SK-N-SH (cell line): ENCODE measurements at regions not wholly inside any gene's neighbourhood (a gene's known extent, or its start where the extent isn't known, plus 50 kb on each side); places are given as distances from the start of the nearest gene placed in this dataset.

Experiments
- CTCF ChIA-PET: fragments of 300-600, 350-600 bp; formaldehyde crosslinking; extraction: SDS; loops from one replicate; lab custom pipeline; 2021; lab: Yijun Ruan, JAX
- POLR2A ChIA-PET: fragments of 350-600 bp; sonication (Branson Sonifier 250); formaldehyde crosslinking; extraction: SDS; loops from one replicate; lab custom pipeline; 2020; ENCODE audit warnings: antibody characterized with exemption, inconsistent platforms; lab: Yijun Ruan, JAX
- DNase-seq: peaks from one replicate; pipeline ENCODE4 v3.0.0; 2012
- H2AFZ ChIP-seq: fragments of 200-600 bp; sonication (generic); 2 replicates; pipeline ENCODE4 v1.8.1; 2016; ENCODE audit warnings: antibody characterized with exemption, mild to moderate bottlenecking, low read depth
- H3F3A ChIP-seq: fragments of 200-600 bp; sonication (generic); replicated peaks from 2 replicates; pipeline ENCODE3; 2016; ENCODE audit warnings: antibody characterized with exemption, mild to moderate bottlenecking; ENCODE audit not compliant: insufficient read depth
- H3K27ac ChIP-seq, 2 experiments: fragments of 200-500 bp in 1 of 2; fragments of 200-600 bp in 1 of 2; sonication (Bioruptor generic) in 1 of 2; sonication (generic), shearing (Covaris generic) in 1 of 2; 2 replicates each; pipeline versions ENCODE4 v1.5.1 to v1.6.1; 2014 to 2016; ENCODE audit warnings: low read depth in 2 of 2, inconsistent platforms in 1 of 2, low read length in 1 of 2, mild to moderate bottlenecking in 1 of 2, mixed read lengths in 1 of 2
- H3K27me3 ChIP-seq: fragments of 200-600 bp; sonication (generic), shearing (Covaris generic); 2 replicates; pipeline ENCODE4 v1.6.1; 2016; ENCODE audit warnings: mixed run types; ENCODE audit not compliant: insufficient read depth
- H3K36me3 ChIP-seq, 2 experiments: fragments of 200-500 bp in 1 of 2; fragments of 200-600 bp in 1 of 2; sonication (Bioruptor generic) in 1 of 2; sonication (generic) in 1 of 2; replicated peaks in 1 of 2; 2 replicates each; pipeline versions ENCODE3 to v1.5.1; 2014 to 2016; ENCODE audit warnings: low read length in 1 of 2, mild to moderate bottlenecking in 1 of 2; ENCODE audit not compliant: insufficient read depth in 2 of 2, control insufficient read depth in 1 of 2
- H3K4me1 ChIP-seq, 2 experiments: fragments of 200-500 bp in 1 of 2; fragments of 200-600 bp in 1 of 2; sonication (Bioruptor generic) in 1 of 2; sonication (generic), shearing (Covaris generic) in 1 of 2; 2 replicates each; pipeline versions ENCODE4 v1.5.1 to v1.6.1; 2014 to 2016; ENCODE audit warnings: low read depth in 1 of 2, low read length in 1 of 2, mixed run types in 1 of 2; ENCODE audit not compliant: insufficient read depth in 2 of 2, control insufficient read depth in 1 of 2
- H3K4me2 ChIP-seq: fragments of 200-600 bp; sonication (generic), shearing (Covaris generic); 2 replicates; pipeline ENCODE4 v1.6.1; 2017; ENCODE audit warnings: mixed run types
- H3K4me3 ChIP-seq, 2 experiments: fragments of 200-500 bp in 1 of 2; fragments of 200-600 bp in 1 of 2; sonication (Bioruptor generic) in 1 of 2; sonication (generic), shearing (Covaris generic) in 1 of 2; 2 replicates each; pipeline versions ENCODE4 v1.5.1 to v1.8.1; 2014 to 2016; ENCODE audit warnings: low read depth in 2 of 2, inconsistent platforms in 1 of 2, low read length in 1 of 2, mild to moderate bottlenecking in 1 of 2, mixed read lengths in 1 of 2, moderate library complexity in 1 of 2
- H3K79me2 ChIP-seq: fragments of 200-600 bp; sonication (generic); 2 replicates; pipeline ENCODE4 v1.8.1; 2017; ENCODE audit warnings: mild to moderate bottlenecking; ENCODE audit not compliant: insufficient read depth
- H3K9ac ChIP-seq: fragments of 200-600 bp; sonication (generic); 2 replicates; pipeline ENCODE4 v1.6.1; 2017; ENCODE audit warnings: mixed run types
- H3K9me2 ChIP-seq: fragments of 200-600 bp; sonication (generic); 2 replicates; pipeline ENCODE4 v1.6.1; 2017; ENCODE audit warnings: mixed run types
- H3K9me3 ChIP-seq: fragments of 200-600 bp; sonication (generic); 2 replicates; pipeline ENCODE4 v1.6.1; 2017; ENCODE audit warnings: mixed run types, mild to moderate bottlenecking, moderate library complexity
- H4K20me1 ChIP-seq: fragments of 200-600 bp; sonication (generic); 2 replicates; pipeline ENCODE4 v1.6.1; 2017; ENCODE audit warnings: mild to moderate bottlenecking, mixed run types; ENCODE audit not compliant: insufficient read depth
- ELF1 ChIP-seq: IDR thresholded peaks from 2 replicates; pipeline ENCODE4 v1.4.0; 2012
- EZH2phosphoT487 ChIP-seq: fragments of 200-600 bp; sonication (generic); IDR thresholded peaks from 2 replicates; pipeline ENCODE4 v1.6.1; 2017; ENCODE audit warnings: low read depth, mixed run types, mild to moderate bottlenecking, antibody characterized with exemption, moderate library complexity, borderline replicate concordance
- FOXM1 ChIP-seq: IDR thresholded peaks from 2 replicates; pipeline ENCODE4 v1.4.0; 2012; ENCODE audit warnings: low read depth, mild to moderate bottlenecking
- GATA2 ChIP-seq: sonication (generic); formaldehyde crosslinking; IDR thresholded peaks from 2 replicates; pipeline ENCODE4 v1.5.0; 2020; ENCODE audit warnings: mild to moderate bottlenecking, missing genetic modification reagents
- MXI1 ChIP-seq: IDR thresholded peaks from 2 replicates; pipeline ENCODE4 v1.6.1; 2012; ENCODE audit warnings: mild to moderate bottlenecking, low read depth, low read length, improper control_type of control experiment
- NRF1 ChIP-seq: IDR thresholded peaks from 2 replicates; pipeline ENCODE4 v1.6.1; 2012; ENCODE audit warnings: low read depth, mild to moderate bottlenecking, low read length
- PBX3 ChIP-seq: IDR thresholded peaks from 2 replicates; pipeline ENCODE4; 2012
- REST ChIP-seq: IDR thresholded peaks from 2 replicates; pipeline ENCODE4 v1.6.1; 2012; ENCODE audit warnings: mild to moderate bottlenecking, low read depth, low read length, moderate library complexity
- RFX5 ChIP-seq: IDR thresholded peaks from 2 replicates; pipeline ENCODE4 v1.6.1; 2012; ENCODE audit warnings: mild to moderate bottlenecking, improper control_type of control experiment, low read length
- TAF1 ChIP-seq: IDR thresholded peaks from 2 replicates; pipeline ENCODE4 v1.6.1; 2012; ENCODE audit warnings: low read depth, mild to moderate bottlenecking, low read length, moderate library complexity, borderline replicate concordance
- TCF12 ChIP-seq: IDR thresholded peaks from 2 replicates; pipeline ENCODE4 v1.4.0; 2012
- USF2 ChIP-seq: fragments of 150-350 bp; IDR thresholded peaks from 2 replicates; pipeline ENCODE4 v1.6.1; 2017; ENCODE audit warnings: antibody characterized with exemption, low read length, low read depth, borderline replicate concordance
- ZBTB33 ChIP-seq: IDR thresholded peaks from 2 replicates; pipeline ENCODE4 v1.4.0; 2012; ENCODE audit warnings: low read depth, borderline replicate concordance
- WGBS: methylation state at CpG from one replicate; pipeline ENCODE4 v1.1.6; 2017; ENCODE audit warnings: low lambda C conversion rate; 5-methylcytosine and 5-hydroxymethylcytosine counted together

GRCh38 chr4:166198041-166198440 is 325.0 kb downstream of the TLL1 start:
- no peak overlapping the region for H3K9ac ChIP-seq
- no peaks in the 10 kb centered on the region for H4K20me1 ChIP-seq
- DNase-seq = no peak
- H3K4me1 ChIP-seq = no peaks in the 10 kb centered on the region
- H3K27ac ChIP-seq = no peak overlapping the region
- 41% methylated on average over 6 of the region's 6 CpGs for WGBS
- CTCF ChIA-PET = interaction anchor here (0.9 kb wide), 1 partner anchor 32 kb away, joined by 3 read pairs; no protein-coding TSS in a partner anchor
- H3K9me2 ChIP-seq = no peaks in the 10 kb centered on the region
- no peaks in the 10 kb centered on the region for H3K36me3 ChIP-seq
- no peak overlapping the region for H2AFZ ChIP-seq
- no peaks in the 10 kb centered on the region for H3F3A ChIP-seq
- H3K79me2 ChIP-seq = no peaks in the 10 kb centered on the region
- no peaks in the 10 kb centered on the region; the same call in 1 of the 2 replicates for H3K9me3 ChIP-seq
- H3K4me3 ChIP-seq = no peak overlapping the region
- H3K4me2 ChIP-seq = no peak overlapping the region
- H3K27me3 ChIP-seq = no peaks in the 10 kb centered on the region
- TF ChIP-seq USF2 (no peak), PBX3 (no peak)
- TF ChIP-seq, all 33 proteins: peak for 0
- POLR2A ChIA-PET = no interaction called here

GRCh38 chr4:166198516-166199310 is 325.7 kb downstream of the TLL1 start:
- Histone ChIP-seq H3K27ac (no peak overlapping the region), H3K36me3 (no peaks in the 10 kb centered on the region), H2AFZ (no peak overlapping the region), H3K27me3 (no peaks in the 10 kb centered on the region), H3K9ac (no peak overlapping the region), H4K20me1 (no peaks in the 10 kb centered on the region), H3K4me1 (no peaks in the 10 kb centered on the region), H3K4me2 (no peak overlapping the region), H3K79me2 (no peaks in the 10 kb centered on the region), H3F3A (no peaks in the 10 kb centered on the region), H3K4me3 (no peak overlapping the region), H3K9me3 (no peaks in the 10 kb centered on the region), H3K9me2 (no peaks in the 10 kb centered on the region)
- WGBS = 42% methylated on average over 12 of the region's 12 CpGs
- DNase-seq = no peak
- ChIA-PET CTCF (interaction anchor here (0.8 to 1.1 kb wide), 3 partner anchors 10 to 396 kb away, joined by 3 read pairs; no protein-coding TSS in a partner anchor), POLR2A (no interaction called here)
- TF ChIP-seq GATA2 (CRISPR knock-in tag) (no peak), ELF1 (no peak), REST (no peak), NRF1 (no peak), EZH2phosphoT487 (no peak), RFX5 (no peak), MXI1 (no peak), ZBTB33 (no peak), USF2 (no peak), FOXM1 (no peak), PBX3 (no peak), TAF1 (no peak), TCF12 (no peak)
